ENCODE measurements at regions not wholly inside any gene's neighbourhood (a gene's known extent, or its start where the extent isn't known, plus 50 kb on each side); places are given as distances from the start of the nearest gene placed in this dataset.

DNA sequence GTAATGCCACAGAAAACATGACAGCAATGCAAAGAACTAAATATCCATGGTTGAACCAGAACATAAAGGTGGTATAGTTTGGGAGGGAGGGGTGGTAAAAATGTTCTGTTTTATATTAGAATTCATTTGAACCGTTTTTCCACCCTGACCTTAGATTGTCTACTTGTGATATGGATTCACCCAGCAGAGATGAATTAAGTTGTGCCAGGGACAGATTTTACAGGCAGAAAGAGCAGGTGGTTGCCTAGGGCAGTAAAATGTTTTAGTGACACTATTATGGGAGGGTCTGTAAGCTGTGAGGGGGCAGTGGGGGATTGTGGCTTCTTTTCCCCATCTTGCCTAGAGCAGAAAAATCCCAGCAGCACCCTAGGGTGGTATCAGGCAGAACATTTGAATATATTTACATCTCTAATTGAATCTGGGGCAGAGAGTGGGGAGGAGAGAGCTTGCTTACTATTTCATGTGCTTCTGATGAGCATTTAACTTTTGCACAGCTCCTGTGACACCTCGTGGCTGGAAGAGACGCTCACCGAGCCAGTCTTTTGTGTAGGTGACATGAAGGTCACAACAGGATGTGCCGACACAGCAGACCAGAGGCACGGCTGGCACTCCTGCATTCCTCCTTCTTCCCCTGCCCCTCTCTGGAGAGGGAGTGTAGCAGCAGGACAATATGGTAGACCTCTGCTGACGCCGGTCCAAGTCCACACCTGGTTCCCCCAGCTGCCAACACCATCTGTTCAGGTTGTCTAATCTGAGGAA is 452.3 kb downstream of the IRS2 start:
- Histone ChIP-seq H3K9me2 (ENCODE audit: low read depth, low read length) (no peaks in the 10 kb centered on the region), H2AFZ (ENCODE audit: low read length) (no peak overlapping the region), H3K4me3 (ENCODE audit: low read depth, low read length, poor library complexity, severe bottlenecking) (no peak overlapping the region), H3K9me3 (ENCODE audit: low read length) (no peaks in the 10 kb centered on the region), H3K27me3 (ENCODE audit: insufficient read depth, low read length) (no peaks in the 10 kb centered on the region), H3K36me3 (ENCODE audit: insufficient read depth, low read length) (no peaks in the 10 kb centered on the region), H3K27ac (ENCODE audit: low read depth, low read length, poor library complexity, severe bottlenecking) (no peak overlapping the region), H3K79me2 (ENCODE audit: insufficient read depth, low read length) (no peaks in the 10 kb centered on the region), H3K4me2 (ENCODE audit: low read length) (no peak overlapping the region), H4K20me1 (ENCODE audit: insufficient read depth, low read length) (no peaks in the 10 kb centered on the region), H3F3A (ENCODE audit: insufficient read depth, low read length) (no peaks in the 10 kb centered on the region), H3K4me1 (ENCODE audit: insufficient read depth, low read length, severe bottlenecking) (no peaks in the 10 kb centered on the region), H3K9ac (ENCODE audit: low read length) (no peak overlapping the region)
- TF ChIP-seq EZH2 (IDR thresholded peaks at IDR 0.05; ENCODE audit: borderline replicate concordance, low read length), result no peak
- TF ChIP-seq, protein P1, sequence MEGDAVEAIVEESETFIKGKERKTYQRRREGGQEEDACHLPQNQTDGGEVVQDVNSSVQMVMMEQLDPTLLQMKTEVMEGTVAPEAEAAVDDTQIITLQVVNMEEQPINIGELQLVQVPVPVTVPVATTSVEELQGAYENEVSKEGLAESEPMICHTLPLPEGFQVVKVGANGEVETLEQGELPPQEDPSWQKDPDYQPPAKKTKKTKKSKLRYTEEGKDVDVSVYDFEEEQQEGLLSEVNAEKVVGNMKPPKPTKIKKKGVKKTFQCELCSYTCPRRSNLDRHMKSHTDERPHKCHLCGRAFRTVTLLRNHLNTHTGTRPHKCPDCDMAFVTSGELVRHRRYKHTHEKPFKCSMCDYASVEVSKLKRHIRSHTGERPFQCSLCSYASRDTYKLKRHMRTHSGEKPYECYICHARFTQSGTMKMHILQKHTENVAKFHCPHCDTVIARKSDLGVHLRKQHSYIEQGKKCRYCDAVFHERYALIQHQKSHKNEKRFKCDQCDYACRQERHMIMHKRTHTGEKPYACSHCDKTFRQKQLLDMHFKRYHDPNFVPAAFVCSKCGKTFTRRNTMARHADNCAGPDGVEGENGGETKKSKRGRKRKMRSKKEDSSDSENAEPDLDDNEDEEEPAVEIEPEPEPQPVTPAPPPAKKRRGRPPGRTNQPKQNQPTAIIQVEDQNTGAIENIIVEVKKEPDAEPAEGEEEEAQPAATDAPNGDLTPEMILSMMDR (IDR thresholded peaks at IDR 0.05; ENCODE audit: low read length), result no peak

DNA sequence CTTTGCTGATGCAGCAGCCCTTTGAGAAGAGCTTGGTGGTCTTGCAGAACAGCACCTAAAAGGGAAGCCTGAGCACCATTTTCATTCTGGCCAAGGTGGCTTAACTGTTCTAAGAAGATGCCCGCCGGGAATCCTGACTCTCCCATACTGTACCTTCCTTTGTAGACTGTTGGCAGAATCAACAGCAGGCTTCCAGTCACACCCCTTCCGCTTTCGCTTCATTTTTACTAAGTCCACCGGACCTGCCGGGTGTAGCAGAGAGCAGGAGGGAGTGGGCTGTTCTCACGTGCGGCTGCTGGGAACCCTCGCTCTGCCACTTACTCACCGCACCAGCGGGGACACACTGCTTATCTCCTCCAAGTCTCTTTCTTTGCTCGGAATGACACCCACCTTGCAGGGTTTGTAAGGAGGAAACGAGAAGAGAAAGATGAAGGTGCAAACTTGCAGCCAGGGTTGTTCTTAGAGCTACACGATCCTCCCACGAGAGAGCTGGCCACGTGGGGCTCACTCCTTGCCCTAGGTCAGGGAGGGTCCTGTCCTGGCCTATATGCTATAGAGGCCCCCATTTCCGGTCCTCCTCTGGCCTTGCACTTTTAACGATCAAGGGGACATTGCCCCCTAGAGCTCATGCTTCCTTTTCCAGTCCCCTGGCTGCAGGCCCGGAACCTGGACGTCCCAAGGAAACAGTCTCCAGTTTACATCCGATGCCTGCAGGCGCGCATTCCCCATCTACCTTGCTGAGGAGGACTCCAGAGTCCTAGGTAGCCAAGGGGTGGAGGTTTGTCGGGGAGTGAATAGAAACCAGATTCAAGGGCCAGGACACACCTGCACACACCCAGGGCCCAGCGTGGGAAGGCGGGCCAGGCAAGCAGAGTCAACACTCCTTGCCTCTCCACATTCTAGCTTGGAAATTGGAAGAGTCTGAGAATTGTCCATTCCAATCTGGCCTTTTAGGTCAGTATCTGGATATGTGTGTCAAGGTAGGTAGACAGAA is 453.6 kb downstream of the IRS2 start:
- Histone ChIP-seq H3K4me2 (ENCODE audit: low read length) (no peak overlapping the region), H3K79me2 (ENCODE audit: insufficient read depth, low read length) (no peaks in the 10 kb centered on the region), H4K20me1 (ENCODE audit: insufficient read depth, low read length) (no peaks in the 10 kb centered on the region), H3F3A (ENCODE audit: insufficient read depth, low read length) (no peaks in the 10 kb centered on the region), H3K9me2 (ENCODE audit: low read depth, low read length) (no peaks in the 10 kb centered on the region), H3K27ac (ENCODE audit: low read depth, low read length, poor library complexity, severe bottlenecking) (no peak overlapping the region), H2AFZ (ENCODE audit: low read length) (no peak overlapping the region), H3K4me1 (ENCODE audit: insufficient read depth, low read length, severe bottlenecking) (no peaks in the 10 kb centered on the region), H3K9ac (ENCODE audit: low read length) (no peak overlapping the region), H3K9me3 (ENCODE audit: low read length) (no peaks in the 10 kb centered on the region), H3K27me3 (ENCODE audit: insufficient read depth, low read length) (no peaks in the 10 kb centered on the region), H3K36me3 (ENCODE audit: insufficient read depth, low read length) (no peaks in the 10 kb centered on the region), H3K4me3 (ENCODE audit: low read depth, low read length, poor library complexity, severe bottlenecking) (no peak overlapping the region)
- TF ChIP-seq, protein P1 (IDR thresholded peaks at IDR 0.05; ENCODE audit: low read length), result no peak
- no peak for TF ChIP-seq EZH2 (IDR thresholded peaks at IDR 0.05; ENCODE audit: borderline replicate concordance, low read length)

DNA sequence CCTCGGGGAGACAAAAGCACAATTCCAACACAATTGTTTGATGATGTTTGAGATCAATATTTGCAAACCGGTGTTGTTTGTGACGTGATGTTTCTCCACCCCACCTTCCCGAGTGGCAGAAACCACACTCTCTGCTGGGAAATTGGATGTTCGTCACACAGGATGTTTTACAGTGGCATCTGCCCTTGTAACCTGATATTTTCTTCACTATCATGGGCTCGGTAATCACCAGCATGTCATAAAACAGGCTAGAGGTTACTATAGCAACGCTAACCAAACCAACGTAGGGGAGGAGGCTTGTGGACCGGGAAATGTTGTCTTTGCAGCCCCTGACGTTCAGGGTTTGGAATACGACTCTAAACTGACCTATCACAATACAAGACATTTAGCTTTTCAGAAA is 454.5 kb downstream of the IRS2 start:
- H3F3A ChIP-seq (ENCODE audit: insufficient read depth, low read length), result no peaks in the 10 kb centered on the region
- H3K9ac ChIP-seq (ENCODE audit: low read length), result no peak overlapping the region
- H4K20me1 ChIP-seq (ENCODE audit: insufficient read depth, low read length), result no peaks in the 10 kb centered on the region
- H3K4me3 ChIP-seq (ENCODE audit: low read depth, low read length, poor library complexity, severe bottlenecking), result no peak overlapping the region
- no peaks in the 10 kb centered on the region for H3K27me3 ChIP-seq (ENCODE audit: insufficient read depth, low read length)
- H3K9me2 ChIP-seq (ENCODE audit: low read depth, low read length), result no peaks in the 10 kb centered on the region
- no peak for TF ChIP-seq EZH2 (IDR thresholded peaks at IDR 0.05; ENCODE audit: borderline replicate concordance, low read length)
- TF ChIP-seq, protein P1 (IDR thresholded peaks at IDR 0.05; ENCODE audit: low read length), result no peak
- no peaks in the 10 kb centered on the region for H3K36me3 ChIP-seq (ENCODE audit: insufficient read depth, low read length)
- H3K79me2 ChIP-seq (ENCODE audit: insufficient read depth, low read length), result no peaks in the 10 kb centered on the region
- H2AFZ ChIP-seq (ENCODE audit: low read length), result no peak overlapping the region
- H3K9me3 ChIP-seq (ENCODE audit: low read length), result no peaks in the 10 kb centered on the region
- H3K4me2 ChIP-seq (ENCODE audit: low read length), result no peak overlapping the region
- H3K4me1 ChIP-seq (ENCODE audit: insufficient read depth, low read length, severe bottlenecking), result no peaks in the 10 kb centered on the region
- H3K27ac ChIP-seq (ENCODE audit: low read depth, low read length, poor library complexity, severe bottlenecking), result no peak overlapping the region
